ENCODE measurements at regions not wholly inside any gene's neighbourhood (a gene's known extent, or its start where the extent isn't known, plus 50 kb on each side); places are given as distances from the start of the nearest gene placed in this dataset.

DNA sequence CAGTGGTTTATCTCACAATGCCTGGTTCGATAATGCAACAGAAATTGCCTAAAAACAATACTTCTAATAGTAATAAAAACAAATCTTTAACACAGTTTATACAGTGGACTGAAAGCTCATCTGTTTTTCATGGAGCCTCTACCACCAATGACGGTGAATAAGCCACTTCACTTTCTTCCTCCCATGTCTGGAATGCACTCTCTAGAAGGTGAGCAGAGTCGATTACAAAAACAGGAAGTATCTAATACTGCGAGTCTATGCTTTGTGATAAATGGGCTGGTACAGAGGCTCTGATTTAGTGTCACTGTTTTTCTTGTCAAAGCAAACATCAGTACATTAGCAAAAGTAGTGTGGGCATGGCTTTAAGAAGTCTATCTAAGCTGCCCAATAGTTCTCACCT, 1348.6 kb upstream of the SLC10A2 start:
- DNase-seq: no peak

DNA sequence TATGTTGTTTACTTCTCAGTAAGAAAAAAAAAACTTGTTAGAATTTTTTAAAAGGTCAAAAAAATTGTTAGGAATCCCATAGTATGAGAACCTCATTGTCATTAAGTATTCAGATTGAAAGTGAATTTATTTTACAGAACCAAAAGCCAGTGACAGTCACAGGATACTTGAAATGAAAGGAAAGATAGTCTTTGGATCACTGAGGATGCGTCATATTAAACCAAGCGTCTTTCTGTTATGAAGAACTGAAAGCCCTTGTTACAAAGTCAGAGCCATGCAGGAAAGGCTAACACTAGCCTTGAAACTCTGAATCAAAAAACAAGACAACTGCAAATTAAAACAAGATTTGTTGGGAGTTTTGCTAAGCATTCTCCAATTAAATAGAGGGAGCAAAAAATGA, 1348.0 kb upstream of the SLC10A2 start:
- no peak for DNase-seq

DNA sequence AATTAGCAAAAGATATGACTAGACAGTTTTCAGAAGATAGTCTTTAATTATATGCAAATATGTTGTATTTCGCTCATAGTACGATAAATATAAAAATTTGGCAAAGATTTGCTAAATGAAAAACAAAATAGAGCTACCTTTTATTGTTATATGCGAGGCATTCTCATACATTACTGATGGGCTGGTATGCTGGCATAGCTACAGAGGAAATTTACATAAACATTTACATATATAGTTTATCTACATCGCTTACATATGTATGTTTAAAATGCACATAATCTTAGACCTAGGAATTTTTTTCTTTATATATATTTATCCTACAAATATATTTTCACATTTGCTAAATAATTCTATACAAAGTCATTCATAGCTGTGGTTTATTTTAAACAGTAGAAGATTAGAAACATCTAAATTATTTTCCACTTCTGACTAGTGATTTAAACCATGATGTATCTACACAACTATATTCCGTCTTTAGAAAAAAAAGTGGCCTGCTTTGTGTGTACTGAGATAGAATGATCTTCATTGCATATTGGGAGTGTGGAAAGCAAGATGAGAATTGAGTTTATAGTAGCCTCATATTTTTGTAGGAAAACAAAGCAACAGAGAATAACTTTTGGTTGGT, 1345.0 kb upstream of the SLC10A2 start:
- DNase-seq: no peak

DNA sequence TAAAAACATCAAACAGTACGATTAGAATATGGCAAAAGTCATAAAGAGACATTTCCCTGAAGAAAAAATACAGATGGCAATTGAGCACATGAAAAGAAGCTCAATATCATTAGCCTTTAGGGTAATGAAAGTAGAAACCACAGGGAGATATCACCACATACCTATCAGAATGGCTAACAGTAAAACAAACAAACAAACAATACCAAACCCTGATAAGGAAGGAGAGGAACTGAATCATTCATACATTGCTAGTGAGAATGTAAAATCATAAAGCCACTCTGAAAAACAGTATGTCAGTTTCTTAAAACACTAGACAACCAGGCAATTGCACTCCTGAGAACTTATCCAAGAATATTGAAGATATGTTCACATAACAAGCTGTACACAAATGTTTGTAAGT, 1342.5 kb upstream of the SLC10A2 start:
- DNase-seq: no peak

DNA sequence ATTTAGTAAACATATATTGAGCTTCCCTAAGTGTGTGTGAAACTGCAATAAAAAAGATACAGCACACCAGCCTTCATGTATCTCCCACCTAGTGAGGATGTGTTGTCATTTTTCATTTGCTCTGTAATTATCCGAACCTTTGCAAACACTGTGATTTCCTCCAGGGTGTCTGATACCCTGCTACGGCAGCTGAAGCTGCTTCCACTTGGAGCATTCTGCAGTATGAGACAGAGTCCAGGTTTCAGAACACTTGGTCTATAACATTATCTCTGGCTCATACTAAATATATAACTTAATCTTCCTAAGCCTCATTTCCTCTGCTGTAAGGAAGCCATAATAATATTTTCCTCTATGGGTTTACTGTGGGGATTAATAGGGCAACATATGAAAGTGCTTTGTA, 1338.1 kb upstream of the SLC10A2 start:
- DNase-seq: no peak

DNA sequence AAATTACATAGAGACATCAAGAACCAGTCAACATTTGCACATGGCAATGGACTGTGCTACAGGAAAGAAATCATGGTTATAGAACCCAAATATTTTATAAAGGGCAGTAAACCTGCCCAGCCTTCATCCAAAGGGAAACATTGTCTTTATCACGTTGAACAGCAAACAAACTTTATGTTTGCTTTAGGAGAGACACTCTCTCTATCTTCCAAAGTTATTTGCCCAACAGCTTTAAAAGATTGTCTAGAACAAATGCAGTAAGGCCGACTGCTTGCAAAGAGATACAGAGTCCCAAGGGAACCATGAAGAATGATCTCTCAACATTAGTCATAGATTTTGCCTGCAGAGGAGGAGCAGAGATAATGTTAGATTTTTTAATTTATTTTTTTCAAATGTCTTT, 1323.5 kb upstream of the SLC10A2 start:
- no peak for DNase-seq

DNA sequence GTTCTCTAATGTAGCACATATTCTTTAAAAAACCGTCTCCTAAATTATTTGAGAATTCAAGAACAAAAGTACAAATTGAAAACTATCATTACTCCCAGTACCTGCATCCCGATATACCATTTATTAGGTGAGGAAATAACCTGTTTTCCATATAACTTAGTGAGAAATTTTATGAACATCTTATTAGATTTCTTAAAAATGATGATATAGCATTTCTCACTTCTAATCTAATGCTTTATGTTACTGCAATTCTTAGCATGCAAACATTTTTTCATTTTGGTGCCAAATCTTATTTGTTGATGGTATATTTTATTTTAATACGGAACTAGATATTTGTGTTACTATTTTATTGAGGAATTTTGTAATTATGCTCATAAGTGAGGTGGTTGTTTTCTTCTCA, 1321.3 kb upstream of the SLC10A2 start:
- no peak for DNase-seq

DNA sequence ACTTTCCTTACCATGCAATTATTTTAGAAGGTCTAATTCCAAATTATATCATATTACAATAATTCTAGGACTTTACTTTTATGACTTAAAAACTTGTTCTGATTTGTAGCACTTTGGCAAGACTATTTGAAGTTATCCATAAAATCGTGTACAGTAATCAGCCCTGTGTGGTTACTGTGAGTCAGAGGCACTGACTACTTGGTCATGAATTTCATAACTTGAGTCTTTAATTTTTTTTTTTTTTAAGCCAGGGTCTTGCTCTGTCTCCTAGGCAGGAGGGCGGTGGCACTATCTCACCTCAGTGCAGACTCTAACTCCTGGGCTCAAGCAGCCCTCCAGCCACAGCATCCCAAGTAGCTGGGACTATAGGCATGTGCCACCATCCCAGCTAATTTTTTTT, 1319.2 kb upstream of the SLC10A2 start:
- DNase-seq: no peak

DNA sequence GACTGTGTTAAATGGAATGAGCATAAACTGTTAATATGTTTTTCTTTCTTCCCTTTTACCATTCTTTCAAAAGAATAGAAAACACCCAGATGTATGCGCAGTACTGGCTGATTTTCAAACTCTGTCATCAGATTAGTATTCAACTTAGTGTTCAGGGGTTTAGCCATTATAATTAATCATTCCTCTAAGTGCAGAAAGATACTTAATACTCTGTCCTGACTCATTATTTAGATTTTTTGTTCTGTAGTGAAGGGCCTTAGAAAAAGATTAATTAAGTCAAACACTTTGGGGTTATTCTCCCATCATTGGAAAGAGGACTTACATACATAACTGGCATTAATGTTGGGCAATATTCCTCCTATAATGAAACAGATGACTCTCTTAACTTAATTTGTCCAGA, 1316.7 kb upstream of the SLC10A2 start:
- DNase-seq: no peak

DNA sequence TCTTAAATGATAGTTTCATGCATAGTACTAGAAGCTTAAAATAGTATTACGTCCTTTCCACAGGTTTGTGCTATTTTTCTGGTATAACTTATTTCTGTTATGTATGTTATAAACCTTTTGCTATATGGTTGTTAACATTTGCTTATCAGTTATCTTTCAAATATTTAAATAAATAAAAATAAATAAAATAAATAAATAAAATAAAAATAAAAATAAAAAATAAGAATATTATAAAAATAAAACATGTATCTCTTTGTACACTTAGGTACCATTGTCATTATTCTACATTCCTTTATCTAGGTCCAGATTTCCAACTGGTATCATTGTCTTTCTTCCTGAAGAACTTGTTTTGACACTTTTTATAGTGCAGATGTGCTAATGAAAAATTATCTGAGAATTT, 1310.4 kb upstream of the SLC10A2 start:
- DNase-seq: no peak

DNA sequence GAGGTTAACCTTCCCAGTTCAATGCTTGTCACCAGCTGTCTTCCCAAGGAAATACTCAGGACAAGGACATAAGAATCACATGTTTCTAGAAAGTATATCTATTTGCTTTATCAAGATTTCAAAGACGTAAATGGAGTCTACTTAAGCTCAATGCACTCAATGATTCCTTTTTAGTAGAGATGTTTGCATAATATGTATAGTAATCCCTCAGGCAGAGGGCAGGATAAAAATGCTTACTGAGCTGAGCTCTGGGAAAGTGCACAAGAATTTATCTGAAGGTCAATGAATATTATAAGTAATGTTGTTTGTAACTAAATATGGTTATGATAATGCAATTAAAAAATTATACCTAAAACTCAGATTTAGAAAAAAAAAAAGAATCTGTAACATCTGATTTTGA, 1309.4 kb upstream of the SLC10A2 start:
- DNase-seq: no peak

DNA sequence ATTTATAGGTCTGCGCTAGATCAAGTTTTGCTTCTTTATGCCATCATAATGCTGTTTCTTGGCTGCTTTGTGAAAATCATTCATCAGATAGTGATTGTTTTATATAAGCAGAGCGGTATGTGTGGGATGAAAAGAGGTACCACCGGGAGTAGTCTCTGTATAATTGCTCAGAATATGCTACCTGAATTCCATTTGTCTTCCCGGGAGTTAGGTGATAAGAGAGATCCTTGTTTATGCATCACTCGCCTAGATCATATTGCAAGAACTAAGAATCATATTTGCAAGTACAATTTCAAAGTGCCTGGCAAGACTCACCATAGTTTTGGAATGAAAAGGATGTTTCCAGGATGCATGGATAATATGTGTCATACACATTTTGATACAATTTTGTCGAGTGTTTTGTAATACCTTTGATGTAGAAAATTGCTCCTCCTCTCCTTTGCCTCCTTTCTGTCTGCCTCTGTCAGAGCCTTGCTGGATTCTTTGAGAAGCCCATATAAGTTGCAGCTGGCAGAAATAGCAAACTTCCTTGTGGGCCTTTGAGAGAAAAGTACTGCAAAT, 1306.0 kb upstream of the SLC10A2 start:
- DNase-seq: no peak

DNA sequence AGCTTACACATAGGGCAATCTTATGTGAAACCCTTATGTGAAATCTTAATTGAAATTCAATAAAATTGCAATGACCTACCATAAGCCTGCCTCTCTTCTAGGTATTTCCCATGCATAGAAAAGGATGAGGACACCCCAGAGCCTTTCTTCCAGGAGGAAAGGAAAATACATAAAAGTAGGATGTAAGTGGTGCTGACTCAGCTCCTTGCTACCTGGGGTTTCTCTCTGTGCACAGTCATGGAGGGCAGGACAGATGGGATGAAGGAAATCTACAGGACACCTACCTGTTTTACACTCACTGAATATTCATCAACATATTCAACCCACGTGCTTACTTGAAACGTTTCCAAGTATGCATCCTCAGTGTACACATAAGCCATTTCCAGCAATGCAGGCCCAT, 1299.2 kb upstream of the SLC10A2 start:
- no peak for DNase-seq

DNA sequence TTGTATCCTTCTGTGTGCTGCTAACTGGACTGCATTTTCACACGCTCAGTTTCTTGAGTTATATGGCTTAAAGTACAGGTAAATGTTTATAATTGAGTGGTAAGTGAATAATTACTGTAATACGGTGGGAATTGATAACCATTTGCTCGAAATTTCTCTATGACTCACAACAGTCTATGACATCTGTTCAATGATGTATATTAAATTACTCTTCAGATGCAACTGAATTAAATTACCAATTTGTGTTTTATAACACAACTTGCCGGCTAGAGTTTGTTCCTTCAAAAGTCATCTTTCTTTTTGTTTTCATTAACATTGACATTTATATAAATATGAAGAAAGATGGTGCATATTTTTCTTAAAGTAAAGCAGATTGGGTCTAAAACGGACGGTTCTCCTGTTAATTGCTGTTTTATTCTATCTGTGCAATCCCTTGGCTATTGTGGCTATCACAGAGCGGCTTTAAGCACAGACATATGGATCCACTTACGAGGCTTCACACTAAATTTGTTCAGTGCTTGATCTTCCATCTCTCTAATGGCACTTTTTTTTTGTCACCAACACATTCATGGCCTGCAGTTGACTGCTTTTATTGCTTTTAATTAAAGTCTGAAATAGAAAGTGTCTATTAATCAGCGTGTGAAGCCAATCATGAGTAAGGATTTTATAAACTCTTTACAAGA, 1291.6 kb upstream of the SLC10A2 start:
- DNase-seq: no peak

DNA sequence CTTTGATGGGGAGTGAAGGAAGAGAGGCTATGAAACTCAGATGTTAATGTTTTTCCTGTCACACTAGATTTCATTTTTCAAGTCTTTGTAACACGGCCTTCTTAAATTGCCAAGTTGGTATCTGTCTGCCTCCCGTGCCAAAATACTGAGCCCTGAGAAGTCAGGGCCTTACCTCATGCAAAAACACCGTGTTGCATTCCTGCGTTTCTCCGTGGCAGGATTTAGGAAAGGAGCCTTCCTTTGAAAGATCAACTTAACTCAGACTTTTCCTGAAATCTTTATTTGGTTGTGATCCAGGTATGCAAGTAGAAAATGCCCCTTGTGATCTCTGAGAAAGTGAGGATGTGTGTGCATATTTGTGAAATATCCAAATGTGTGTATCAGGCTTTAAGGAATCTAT, 1291.0 kb upstream of the SLC10A2 start:
- no peak for DNase-seq

DNA sequence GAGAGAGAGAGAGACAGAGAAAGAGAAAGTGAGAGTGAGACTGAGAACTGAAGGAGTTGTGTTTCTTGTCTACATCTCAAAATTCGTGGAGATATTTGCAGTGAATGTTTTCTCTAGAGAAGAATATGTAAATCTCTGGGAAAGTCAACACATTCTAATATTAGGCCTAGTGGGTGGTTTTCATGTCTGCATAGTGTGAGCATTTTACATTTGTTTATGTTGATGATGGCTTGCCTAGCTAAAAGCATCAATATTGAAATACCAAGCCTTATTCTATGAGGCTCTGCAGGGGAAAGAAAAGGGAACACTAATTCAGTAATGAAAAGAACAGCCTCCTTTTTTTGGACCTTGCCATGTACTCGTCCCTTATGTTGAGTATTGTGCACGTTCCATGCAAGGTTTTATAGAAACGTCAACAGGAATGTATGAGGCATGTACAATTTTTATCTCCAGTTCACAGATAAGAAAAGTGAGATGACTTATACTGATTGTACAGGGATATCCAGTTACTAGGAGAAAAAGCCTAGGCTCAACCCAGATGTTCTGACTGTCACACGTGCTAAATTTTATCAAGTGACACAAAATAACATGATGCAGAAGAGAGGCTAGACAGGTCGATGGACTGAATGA, 1288.9 kb upstream of the SLC10A2 start:
- DNase-seq: no peak

DNA sequence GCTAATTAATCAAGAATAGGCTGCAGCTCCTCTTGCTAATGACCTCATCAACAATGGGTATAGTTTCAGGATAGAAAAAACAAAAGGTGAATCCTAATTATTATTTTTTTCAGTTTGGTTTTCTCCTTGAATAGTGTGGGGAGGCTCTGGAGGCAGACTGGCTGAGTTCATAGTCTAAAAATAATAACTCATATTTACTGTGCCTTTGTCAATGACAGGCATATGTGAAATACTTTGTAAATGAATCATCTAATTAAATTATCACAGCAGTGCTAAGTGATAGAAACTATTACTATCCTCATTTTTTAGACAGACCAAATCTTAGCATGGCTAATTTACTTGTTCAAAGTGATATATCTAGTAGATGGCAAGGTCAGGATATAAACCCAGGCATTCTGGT, 1261.0 kb upstream of the SLC10A2 start:
- DNase-seq: no peak

DNA sequence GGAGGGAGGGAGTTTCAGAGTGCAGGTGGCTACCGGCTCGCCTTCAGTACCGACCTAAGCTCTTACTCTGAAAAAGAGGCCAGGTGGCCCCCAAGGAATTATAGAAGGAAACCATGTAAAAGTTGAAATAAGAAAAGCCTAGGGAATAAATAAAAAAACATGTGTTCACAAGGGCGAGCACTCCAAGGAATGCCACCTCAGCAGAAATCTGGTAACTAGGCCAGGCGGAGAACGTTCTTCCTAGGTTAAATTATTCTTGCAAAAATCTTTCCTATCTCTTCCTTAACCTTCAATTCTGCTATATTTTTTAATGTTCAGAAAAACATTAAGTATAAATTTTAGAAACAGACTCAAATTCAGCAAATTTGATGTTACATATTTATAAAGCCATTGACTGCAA, 1260.3 kb upstream of the SLC10A2 start:
- DNase-seq: no peak

DNA sequence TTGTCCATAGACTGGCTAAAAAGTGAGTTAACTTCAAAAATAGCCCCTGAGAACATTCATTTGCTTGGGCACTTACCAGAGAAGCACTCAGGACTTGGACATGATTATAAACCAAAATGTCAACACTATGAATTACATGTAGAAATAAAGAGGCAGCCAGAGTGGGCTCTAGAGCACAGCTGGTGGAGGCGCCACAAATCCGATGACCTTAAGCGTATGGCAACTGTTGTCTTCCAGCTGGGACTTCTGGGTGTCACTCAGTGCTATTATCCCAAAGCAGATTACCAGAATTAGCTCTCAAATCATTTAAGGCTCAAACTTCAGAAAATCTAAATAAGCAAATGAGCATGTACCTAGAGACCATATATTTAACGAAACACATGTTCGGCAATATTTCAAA, 1255.5 kb upstream of the SLC10A2 start:
- no peak for DNase-seq

DNA sequence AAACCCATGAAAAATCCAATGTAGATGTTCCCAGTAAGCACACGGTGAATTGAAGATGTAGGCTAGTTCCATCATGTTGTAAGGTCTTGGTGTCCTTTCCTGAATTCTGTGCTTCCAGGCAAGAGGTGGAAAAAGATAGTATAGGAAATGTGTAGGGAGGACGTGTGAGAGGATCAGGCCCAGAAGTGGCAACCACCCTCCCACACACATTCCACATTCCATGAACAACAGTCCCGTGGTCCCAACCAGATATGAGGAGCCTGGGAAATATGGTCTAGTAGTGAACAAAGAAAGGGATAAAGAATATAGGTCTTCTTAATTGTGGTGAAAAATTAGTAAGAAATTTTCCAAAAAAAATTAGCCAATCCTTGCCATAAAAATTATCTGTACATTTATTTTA, 1254.2 kb upstream of the SLC10A2 start:
- no peak for DNase-seq

DNA sequence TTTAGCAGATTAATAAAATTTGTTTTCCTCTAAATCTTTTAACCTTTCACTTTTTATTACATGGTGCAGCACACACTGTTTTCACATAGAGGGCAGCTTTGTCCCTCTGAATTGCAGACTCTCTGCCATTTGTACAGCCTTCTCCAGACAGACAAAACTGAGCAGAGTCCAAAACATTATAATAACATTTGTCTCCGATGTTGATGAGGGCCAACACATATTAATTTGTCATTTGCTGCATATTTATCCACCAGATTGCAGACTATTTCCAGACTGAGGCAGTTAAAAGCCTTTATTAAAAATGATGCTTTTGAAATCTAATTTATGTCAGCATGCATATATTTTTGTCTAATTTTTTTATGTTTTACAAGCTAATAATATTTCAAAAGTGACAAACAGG, 1251.9 kb upstream of the SLC10A2 start:
- DNase-seq: no peak

DNA sequence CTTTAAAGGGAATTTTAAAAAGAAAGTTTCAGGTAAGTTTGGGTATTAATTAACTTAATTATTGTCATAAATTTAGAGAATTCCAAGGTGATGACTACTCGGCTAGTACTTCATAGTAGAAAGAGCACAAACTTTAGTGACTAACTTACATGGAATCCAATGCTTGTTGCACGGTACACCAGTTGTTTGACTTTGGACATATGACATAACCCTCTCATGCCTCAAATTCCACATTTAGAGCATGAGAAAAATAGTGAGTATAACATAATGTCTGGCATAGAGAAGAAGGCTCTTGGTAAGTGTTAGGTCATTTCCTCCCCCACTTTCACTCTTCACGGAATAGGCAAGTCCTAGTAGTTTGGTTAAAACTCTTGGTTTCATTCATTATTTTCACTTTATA, 1249.4 kb upstream of the SLC10A2 start:
- no peak for DNase-seq

DNA sequence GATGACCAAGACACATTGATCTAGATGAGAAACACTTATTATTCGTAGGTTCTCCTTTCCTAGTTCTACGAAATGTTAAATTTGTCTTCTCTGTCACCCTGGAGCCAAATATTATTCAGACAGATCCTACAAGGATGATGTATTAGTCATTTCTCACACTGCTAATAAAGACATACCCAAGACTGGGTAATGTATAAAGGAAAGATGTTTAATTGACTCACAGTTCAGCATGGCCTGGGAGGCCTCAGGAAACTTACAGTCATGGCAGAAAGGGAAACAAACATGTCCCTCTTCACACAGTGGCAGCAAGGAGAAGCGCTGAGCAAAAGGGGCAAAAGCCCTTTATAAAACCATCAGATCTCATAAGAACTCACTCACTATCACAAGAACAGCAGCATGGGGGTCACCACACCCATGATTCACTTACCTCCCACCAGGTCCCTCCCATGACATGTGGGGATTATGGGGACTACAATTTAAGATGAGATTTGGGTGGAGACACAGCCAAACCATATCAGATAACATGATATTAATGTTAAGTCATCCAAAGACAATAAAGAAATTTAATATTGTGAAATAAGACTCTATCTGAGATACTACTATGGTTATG, 1248.8 kb upstream of the SLC10A2 start:
- DNase-seq: no peak

DNA sequence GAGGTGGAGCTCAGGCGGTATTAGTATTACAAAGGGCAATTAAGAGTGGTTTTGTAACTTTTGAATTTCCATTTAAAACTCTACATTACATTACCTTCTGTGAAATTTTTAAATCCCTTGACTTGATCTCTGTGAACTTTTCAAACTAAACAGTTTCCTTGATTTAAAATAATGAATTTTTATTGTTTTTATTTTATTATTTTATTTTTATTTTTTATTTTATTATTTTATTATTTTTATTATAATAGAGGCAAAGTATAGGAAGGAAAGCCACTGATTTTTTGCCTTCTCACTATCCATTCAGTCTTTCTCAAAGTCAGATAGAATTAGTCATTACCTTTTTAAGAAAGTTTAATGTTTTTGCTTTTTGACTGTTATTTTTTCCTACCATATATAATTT, 1248.1 kb upstream of the SLC10A2 start:
- no peak for DNase-seq
